ENCODE measurements at regions not wholly inside any gene's neighbourhood (a gene's known extent, or its start where the extent isn't known, plus 50 kb on each side); places are given as distances from the start of the nearest gene placed in this dataset.

DNA sequence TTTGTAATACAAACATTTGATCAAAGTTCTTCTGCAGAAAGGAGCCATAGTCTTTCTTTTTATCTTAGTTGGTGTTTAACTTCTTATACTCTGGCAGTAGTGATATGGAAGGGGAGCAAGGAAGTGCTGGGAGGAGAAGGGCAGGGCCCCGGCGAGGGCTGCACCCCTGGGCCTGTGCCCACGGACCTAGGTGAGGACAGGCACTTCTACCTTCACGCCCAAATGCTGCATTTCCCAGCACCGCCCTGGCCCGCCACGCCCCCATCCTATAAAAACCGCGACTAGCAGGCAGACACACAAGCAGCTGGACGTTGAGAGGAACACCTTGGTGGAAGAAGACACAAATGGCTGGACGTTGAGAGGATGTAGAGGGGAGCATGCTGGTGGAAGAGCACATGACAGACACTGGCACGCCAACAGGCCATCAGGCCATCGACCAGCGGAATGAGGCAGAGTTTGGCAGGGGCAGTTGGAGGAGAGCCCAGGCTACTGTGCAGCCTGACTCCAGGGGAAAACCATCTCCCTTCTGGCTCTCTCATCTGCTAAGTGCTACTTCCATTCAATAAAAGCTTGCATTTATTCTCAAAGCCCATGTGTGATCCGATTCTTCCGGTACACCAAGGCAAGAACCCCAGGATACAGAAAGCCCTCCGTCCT, 81.5 kb upstream of the C9orf72 start:
- TF ChIP-seq, protein P1, sequence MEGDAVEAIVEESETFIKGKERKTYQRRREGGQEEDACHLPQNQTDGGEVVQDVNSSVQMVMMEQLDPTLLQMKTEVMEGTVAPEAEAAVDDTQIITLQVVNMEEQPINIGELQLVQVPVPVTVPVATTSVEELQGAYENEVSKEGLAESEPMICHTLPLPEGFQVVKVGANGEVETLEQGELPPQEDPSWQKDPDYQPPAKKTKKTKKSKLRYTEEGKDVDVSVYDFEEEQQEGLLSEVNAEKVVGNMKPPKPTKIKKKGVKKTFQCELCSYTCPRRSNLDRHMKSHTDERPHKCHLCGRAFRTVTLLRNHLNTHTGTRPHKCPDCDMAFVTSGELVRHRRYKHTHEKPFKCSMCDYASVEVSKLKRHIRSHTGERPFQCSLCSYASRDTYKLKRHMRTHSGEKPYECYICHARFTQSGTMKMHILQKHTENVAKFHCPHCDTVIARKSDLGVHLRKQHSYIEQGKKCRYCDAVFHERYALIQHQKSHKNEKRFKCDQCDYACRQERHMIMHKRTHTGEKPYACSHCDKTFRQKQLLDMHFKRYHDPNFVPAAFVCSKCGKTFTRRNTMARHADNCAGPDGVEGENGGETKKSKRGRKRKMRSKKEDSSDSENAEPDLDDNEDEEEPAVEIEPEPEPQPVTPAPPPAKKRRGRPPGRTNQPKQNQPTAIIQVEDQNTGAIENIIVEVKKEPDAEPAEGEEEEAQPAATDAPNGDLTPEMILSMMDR (IDR thresholded peaks at IDR 0.05), result no peak
- TF ChIP-seq POLR2A (IDR thresholded peaks at IDR 0.05), result no peak
- TF ChIP-seq EP300 (IDR thresholded peaks at IDR 0.05), result no peak

Data from ovary (tissue), 3 donors.